Activated T-cell treated with anti-CD3 and anti-CD28 coated beads, Interleukin-2, amount 50 U/mL, for 1 hour (primary cell): ENCODE measurements at regions not wholly inside any gene's neighbourhood (a gene's known extent, or its start where the extent isn't known, plus 50 kb on each side); places are given as distances from the start of the nearest gene placed in this dataset.

Experiments used
- DNase-seq: peaks from one replicate; pipeline ENCODE4 v3.0.0-alpha.2; 2020

DNA sequence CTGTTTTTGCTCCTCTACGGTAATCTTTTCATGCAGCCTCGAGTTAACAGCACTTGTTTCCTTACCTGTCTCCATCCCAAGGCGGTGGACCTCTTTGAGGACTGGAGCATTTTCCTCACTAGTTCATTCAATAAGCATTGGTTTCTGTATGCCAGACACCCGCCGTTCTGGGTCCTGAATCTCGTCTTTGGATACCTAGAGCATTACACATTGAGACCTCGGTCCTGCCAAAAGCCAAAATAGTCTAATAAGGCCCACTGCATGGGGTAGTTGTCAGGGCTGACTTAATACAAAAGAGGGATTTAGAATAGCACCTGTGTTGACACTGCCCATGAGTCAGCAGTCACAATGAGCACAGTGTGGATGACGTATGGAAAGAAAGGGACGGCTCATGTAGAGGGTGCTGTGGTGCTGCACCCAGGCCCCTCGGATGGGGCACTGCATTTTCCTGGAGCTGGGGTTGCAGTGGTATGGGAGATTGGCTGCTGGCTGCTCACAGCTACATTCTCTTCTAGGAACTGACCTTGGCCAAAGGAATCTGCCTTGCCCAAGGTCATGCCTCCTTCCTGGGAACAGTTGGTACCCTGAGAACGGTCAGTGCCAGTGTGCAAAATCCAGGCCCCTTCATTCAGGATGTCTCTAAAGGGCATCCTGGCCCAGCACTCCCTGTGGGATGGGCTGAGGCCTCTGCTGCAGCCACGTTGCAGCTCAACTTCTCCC, 126.9 kb upstream of the NCK2 start:
- DNase-seq = no peak

DNA sequence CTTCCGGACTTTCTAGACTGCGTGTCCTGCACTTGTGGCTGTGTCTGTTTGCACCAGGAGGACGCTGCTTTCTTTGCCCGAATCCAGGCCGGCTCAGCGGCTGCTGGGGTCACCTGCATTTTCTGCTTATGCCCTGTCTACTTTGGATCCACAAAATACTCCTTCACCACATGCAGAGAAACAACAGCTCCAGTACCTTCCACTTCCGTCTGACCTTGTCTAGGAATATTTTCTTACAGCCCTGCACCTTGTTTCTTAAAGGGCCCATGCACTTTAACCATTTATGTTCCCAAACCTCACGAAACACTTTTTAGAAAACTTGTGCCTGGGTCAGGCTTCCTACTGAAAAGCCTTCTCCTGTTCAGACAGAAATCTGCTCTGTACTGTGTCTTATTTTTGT, 129.4 kb upstream of the NCK2 start:
- DNase-seq = no peak

DNA sequence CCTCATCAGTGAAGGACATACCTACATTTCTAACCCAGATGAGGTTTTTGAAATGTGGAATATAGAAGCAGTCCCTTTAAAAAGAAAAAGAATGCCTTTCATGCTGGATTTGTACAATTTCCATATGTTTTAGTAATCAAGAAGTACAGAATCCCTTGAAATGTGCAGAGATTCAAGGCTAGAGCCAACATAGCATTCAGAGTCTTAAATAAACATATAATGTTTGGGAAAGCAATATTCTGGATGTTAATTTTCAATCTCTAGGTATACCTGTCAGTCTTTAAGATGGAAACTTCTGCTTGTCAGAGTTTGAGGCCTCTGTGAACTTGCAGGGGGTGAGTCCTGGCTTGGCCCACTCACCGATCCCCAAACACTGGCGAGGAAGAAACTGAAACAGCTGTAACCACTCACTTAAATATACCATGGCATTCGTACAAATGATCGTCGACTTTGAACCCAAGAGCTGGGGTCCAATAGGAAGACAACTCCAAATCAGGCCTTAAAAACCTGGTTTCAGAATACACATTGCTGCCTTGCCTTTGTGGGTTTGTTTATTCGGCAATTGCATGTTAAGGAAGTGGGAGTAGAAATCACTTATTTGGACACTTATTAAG, 132.8 kb upstream of the NCK2 start:
- no peak for DNase-seq

DNA sequence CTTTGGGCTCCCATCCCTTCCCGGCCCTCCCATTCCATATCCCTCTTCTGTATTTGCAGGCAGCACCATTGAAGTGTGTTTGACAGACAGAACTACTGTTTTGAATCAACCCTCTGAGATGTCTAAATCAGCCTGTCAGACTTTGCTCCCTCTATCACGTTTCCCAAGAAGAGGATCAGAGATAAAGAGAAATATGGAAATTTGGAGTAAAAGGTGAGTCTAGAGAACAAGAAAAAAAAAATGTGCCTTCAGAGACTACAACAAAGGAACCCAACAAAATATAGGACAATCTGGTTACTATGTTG, 133.4 kb upstream of the NCK2 start:
- no peak for DNase-seq

DNA sequence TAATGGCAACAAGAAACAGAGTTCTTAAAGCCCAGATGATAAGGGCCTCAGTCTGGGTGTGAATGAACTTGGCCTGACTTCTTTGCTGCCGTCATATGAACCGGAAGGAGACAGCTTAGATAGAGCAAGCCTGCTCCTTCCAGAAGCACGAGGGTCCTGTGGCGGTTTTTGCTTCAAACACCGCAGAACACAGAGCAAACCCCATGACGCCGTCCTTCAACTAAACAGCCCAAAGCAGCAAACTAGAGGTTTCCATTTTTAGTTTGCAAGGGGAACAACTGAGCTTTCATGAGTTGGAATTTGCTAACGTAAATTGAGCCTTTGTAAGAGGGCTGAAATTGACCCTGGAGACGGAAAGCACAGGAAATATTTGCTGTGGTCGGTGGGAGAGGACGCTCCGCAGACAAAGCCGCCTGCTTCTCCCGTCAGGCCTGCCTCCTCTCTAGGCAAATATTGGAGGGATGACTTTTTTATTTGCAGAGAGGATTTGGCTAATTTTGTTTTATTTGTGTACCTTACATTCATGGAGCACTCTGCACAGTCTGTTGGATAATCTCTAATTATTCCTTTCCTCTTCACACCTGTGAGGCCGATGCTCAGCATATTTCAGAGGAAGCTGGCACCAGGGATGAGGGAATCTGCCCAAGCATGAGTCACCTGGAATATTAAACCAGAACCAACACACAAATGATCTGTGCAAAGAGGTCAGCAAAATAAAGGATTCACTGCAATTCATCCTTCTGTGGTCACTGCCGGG, 134.0 kb upstream of the NCK2 start:
- DNase-seq = no peak

DNA sequence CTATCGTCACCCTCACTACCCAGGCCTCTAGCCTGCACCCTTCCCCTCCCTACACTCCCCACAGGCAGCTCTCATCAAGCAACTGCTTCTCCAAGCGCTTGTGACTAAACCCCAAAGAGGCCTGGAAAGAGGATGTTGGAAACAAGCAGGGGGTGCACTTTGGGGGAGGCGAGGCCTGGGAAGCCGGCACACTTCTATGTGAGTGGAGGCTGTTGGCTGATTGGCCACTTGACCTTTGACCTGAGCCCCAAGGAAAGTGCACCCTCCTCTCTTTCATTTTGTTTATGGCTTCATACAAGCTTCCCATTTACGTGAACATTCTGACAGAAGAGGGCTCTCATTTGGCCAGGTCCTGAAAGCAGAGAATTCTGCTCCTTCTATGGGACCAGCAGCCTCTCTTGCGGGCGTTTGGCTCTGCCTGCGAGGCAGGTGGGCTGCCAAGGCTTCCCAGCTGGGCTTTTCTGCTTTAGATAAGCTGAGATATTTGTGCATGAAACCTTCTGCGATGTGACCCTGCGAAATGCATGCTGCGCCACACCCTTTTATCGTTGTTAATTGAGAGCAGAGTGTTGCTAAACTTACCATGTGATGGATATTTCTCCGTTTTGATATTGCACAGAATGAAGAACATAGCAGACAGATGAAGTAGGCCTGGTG, 134.8 kb upstream of the NCK2 start:
- DNase-seq = no peak

DNA sequence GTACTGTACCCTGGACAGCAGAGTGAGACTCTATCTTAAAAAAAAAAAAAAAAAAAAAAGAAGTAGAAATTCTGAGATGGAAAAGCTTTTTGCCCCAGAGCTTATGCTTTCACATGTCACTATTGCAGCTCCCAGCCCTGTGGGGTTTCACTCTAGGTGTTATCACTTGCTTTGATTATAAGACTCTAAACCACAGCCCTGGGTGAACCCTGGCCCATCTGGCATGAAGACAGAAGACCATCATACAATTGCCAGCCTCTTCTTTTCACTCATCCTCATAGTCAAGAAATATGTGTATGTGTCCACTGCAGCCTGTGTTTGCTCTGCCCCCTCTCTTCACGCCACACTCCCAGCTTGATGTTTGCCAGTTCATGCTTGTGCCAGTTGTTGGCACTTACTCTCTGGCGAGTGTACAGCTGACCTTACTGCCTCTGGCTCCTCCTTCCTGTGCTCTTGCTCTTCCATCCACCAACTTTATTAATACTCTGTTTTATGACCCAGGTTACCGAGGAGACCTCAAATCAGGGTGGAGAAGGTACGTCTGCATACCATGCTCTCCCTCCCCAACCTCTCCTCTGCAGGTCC, 136.7 kb upstream of the NCK2 start:
- DNase-seq = no peak

DNA sequence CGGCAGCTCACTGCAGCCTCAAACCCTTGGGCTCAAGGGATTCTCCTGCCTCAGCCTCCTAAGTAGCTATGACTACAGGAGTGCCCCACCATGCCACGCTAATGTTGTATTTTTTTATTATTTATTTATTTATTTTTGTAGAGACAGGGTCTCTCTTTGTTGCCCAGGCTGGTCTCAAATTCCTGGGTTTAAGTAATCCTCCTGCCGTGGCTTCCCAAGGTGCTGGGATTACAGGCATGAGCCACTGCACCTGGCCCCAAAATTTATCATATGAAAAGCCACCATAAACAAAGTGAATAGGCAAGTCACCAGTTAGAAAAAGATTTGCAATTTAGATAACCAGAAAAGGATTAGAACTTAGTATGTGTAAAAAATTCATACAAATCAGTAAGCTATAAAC, 138.6 kb upstream of the NCK2 start:
- no peak for DNase-seq

DNA sequence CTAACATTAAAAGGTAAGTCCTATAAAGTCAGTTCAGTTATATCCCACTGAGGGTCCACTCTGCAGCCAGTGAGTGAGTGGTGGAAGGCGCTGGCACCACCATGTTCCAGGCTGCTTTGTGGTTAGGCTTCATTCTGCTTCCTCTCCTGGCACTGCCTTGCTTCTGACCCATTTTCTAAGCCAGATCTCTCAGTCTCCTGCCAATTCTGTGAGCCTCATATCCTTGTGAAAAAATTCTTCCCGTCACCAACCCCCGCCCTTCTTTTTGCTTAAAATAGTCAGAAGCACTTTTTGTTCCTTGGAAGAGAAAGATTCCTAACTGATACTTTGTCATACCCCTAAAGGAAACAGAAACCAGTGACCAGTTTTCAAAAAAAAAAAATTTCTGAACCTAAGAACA, 139.8 kb upstream of the NCK2 start:
- no peak for DNase-seq

DNA sequence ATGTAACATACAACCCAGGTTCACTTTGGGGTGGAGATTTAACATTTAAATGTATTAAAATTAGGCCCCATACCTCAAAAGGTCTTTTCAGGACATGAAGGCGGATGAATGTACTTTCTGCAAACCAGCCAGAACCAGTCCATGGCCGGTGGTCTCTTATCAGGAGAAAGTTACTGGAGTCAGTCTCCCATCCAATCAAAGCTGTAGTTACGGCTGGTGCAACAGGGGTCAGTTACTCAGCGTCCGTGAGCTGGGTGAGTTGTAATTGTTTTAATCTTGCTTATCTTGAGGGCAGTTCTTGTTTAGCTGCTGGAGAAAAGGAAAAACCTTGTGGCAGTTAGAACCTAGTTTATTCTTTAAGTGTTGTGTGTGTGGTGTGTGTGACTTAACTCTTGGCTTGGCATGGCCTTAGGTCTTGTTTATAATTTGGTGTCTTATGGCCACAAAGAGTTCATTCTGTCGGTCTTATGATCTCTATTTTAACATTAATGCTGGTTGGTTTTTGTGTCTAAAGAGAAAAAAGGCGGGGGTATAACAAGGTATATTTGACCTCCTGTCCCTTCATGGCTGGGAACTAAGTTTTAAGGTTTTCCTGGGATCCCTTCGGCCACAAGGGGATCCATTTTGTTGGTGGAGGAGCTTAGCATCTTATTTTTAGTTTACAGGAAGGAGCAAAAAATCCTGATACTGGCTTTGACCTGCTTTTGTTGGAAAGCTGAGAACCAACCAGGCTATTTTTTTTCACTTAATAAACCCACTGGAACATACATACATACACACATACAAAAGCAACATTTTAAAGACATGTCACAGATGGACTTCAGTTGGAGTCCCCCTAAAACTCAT, 143.5 kb upstream of the NCK2 start:
- no peak for DNase-seq

DNA sequence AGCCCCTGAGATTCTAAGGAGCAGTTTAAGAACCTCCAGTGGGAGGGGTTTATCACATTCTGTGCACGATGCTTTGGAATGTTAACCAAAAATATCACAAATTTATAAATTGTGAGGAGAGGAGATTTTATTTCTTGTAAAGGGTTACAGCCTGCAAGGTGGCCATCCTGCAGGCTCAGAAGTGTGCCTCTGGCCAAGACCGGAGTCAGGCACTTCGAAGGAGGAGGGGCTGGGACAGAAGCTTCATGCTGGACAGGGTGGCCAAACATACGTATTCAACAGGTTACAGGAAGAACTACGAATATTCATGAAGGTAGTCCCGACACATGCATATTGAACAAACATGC, 144.1 kb upstream of the NCK2 start:
- DNase-seq = no peak

DNA sequence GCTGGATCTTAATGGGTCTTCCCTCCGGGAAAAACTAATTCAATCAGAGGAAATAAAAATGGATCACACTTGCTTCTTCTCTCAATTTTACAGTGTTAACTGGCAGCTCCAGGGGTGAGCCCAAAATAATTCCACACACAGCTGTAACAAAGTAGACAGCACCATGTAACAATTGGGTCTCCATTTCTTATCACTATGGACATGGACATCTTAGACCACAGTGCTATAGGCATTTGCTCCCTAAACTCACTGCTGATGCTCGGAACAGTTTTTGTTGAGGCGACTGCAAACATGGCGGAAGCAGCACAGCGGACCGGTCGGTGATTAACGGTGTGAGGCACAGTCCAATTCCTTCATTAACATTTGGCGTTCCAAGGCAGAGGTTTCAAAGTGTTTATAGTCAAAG, 144.7 kb upstream of the NCK2 start:
- no peak for DNase-seq

DNA sequence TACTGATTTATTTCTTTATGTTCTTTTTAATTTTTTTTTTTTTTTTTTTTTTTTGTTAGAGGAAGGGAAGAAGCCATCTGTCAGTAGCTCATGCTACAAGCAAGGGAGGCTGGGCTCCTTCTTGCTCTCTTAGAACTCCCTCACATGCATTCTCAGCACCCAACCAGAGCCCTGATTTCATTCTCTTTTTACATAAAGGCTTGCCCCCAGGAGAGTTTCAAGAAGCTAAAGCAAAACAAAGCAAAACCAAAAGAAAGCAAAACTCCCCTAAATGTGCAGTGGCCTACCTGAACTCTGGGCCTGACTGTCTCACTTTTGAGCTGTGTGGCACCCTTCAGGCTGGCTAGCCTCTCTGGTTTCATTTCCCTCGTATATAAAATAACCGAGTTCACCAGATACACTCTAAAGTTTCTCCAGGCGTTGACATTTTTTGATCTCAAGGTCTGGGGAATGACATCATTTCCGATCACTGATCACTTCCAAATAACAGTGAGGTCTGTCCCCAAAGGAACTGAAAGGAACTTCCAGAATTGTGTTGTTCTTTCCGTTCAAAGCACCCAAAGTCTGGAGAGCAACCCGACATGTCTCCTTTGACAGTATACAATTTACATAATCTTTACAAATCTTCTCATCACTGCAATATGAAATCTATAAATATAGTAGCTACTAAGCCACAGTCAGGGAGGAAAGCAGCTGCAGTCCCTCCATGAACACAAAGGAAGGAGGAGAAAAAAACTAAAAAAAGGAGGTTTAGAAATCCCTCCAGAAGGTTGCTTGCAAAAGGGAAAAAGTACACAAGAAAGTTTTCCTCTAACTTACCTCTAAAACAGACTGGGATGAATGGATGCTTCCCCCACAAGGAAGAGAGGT, 145.6 kb upstream of the NCK2 start:
- no peak for DNase-seq

DNA sequence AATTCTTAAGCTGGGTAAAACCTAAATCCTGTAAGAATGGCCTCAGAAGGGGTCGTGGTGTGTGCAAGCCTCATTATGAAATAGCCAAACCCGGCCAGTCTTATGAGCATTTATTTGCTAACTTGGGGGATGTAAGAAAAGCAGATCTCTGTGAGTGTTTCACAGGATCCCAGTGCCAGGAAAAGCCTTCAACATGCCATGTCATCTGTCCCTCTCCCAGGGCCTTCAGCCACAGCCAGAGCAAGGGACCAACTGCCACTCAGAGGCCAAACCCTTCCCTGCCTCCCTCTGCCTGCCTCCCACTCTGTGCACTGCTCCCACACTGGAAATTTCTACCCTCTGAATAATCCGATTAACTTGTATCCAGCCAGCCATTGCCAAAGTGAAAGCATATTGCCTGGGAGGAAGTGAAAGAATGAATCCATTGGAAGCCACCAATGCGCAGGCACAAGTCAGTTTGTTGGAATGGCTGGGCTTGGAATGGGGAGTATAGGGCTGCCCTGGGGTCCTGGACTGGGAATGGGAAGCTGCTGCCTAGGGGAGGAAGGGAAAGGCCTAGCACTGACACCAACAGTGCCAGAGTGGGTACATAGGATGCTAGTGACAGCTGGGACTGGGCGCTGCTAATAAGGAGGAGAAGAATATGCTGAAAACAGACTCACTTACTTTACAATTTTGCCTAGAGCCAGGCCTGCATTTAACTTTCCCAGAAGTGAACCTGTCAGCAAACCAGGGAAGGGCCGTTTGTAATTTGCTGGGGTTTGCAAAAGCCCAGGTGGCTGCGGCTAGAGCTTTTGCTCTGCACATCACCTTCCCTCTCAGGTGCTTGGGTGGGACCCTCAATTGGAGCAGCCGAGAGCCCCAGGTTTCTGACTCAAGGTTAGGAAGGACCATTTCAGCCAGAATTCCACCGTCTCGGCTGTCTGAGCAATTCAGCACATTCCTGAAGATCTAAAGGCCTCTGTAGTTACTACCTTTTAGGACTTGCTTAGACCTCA, 146.6 kb upstream of the NCK2 start:
- no peak for DNase-seq

DNA sequence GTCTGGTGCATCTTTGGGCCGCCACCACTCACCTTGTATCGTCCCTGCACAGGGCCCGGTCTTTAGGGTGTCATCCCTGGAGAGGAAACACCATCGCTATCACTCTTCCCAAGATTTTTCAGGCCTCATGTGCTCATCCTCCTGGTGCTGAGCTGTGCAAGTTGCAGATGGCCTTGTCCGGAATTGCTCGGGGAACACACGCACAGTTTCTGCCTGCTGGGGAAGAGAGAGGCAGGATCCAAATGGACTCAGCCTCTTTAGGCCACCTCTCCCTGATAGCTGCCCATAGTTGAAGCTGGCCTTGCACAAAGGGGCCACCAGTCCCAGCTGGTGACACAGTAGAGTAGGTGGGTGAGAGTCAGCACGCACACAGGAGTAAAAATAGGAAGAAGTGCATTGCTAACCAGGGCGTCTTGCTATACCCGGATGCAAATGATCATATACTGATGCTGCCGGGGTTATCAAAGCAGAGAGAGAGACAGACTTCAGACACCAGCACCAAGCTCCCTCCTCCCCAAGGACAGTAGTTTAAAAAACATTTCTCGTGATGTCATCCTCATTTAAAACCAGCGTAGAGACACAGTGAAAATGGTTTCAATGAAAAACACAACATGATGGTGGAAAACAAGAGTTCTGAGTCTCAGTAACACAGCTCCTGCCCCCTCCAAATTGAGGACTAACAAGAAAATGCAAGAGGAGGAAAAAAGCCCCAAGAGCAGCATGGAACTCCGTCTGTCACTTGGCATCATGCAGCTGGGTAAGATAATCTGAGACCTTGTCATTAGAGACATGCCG, 147.5 kb upstream of the NCK2 start:
- no peak for DNase-seq

DNA sequence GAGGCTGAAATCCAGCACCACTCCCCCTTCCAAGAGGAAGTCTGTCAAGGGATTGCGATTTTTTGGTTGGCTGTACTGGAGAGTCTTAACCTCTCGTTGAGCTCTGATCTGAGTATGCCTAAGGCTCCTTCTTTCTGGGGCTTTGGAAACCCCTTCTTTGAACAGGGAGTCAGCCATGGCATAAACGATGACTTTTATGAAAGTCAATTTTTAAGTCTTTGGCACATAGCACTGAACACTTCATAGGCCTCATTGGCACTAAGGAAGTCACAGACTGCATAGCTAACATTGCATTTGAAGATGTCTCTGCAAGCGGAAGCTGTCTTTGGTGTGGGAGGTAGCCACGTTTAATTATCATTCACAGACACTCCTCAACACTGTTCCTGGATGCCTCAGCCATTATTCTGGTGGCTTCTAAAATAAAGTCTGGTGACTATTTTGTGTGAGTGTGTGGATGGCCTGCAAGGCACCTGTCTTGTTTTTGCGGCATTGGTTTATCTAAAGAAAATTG, 148.2 kb upstream of the NCK2 start:
- DNase-seq = no peak

DNA sequence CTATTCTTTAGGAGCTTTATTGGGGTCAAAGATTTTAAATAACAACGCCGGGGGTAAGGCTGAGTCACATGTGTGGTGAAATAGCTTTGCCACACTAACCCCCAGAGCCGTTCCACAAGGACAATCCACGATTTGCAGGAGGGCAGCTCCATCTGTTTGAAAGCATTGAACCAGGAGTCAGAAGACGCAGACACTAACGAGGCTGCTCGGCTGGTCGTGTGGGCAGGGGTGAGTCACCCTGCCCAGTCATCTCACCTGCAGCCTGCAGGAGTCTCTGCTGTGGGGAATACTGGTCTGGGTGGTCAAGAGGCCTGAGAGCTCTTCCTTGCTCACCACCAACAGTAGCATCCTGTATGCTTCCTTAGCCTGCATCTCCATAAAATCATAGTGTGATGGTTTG, 149.2 kb upstream of the NCK2 start:
- no peak for DNase-seq

DNA sequence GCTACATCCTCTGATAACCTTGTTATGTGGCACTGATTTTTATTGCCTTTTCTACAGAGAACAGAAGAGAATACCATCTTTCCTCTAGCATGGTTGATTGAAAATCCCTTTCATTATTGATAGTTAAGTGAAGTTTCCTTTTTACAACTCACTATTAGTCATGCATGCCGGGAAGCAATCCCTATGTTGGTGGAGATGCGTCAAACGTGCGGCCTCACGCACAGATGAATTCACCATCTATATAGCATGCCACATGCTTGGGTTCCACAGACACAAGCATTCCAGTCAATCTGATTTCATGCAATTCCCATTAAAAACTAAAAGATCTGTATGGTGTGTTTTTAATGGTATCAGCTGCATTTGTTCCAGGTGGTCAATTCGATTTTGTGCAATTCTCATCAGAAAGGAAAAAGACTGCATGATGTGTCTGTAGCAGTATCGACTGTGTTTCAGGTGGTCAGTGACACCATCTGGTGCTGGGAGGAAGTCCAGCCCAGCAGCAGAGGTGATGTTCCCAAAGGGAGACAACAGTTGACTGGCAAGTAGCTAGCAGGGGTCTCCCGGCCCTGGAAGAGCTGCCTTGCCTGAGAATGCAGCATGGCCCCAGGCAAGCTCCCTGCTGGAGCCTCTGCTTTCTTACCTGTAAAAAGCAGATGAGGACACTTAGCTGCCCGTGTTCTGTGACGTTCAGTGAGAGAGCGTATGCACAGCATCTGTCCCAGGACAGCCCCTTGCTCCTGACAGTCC, 151.3 kb upstream of the NCK2 start:
- DNase-seq = no peak

DNA sequence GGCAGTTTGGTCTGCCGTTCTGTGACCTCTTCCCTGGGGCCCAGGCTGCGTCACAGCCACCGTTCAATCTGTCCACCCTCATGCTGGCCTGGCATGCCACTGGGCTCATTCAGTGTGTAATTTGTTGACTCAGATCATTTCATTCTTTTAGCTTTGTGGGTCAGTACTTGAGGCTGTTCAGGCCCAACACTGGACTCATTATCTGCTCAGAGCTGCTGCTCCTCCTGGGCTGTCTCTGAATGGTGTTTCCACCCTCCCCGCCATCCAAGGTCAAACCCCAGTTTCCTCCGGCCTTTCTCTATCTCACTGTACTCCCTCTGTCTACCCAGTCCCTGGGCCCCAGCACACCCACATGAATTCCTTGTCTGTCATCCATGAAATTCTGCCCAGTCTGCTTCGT, 152.4 kb upstream of the NCK2 start:
- no peak for DNase-seq
